WTC11 (cell line): ENCODE measurements at regions not wholly inside any gene's neighbourhood (a gene's known extent, or its start where the extent isn't known, plus 50 kb on each side); places are given as distances from the start of the nearest gene placed in this dataset.

Experiments
- ATAC-seq: fragments of 200-7000 bp; cut with Tn5 transposase; 2 replicates; pipeline ENCODE4 v1.10.0; 2021; ENCODE audit warnings: mild to moderate bottlenecking, moderate library complexity
- CTCF ChIA-PET: fragments of 300-600 bp; sonication (Branson Sonifier 250); formaldehyde crosslinking; loops from one replicate; lab custom pipeline; 2021; ENCODE audit warnings: antibody characterized with exemption; lab: Charles Lee
- POLR2A ChIA-PET: fragments of 350-600 bp; sonication (Branson Sonifier 250); formaldehyde crosslinking; loops from one replicate; lab custom pipeline; 2021; ENCODE audit warnings: antibody characterized with exemption; lab: Charles Lee
- DNase-seq: peaks from one replicate; pipeline ENCODE4 v3.0.0; 2021; ENCODE audit warnings: low spot score
- H3K27ac Mint-ChIP-seq: 2 replicates; pipeline ENCODE4 v1.8.0; 2021; ENCODE audit warnings: mixed read lengths
- H3K27me3 Mint-ChIP-seq: 2 replicates; pipeline ENCODE4 v1.8.0; 2021; ENCODE audit warnings: low read depth, mild to moderate bottlenecking, moderate library complexity, mixed read lengths
- H3K36me3 Mint-ChIP-seq: 2 replicates; pipeline ENCODE4 v1.8.0; 2021; ENCODE audit warnings: mixed read lengths
- H3K4me1 Mint-ChIP-seq: 2 replicates; pipeline ENCODE4 v1.8.0; 2022; ENCODE audit warnings: mixed read lengths
- H3K4me3 Mint-ChIP-seq: 2 replicates; pipeline ENCODE4 v1.8.0; 2021; ENCODE audit warnings: mild to moderate bottlenecking, moderate library complexity, mixed read lengths
- H3K9me3 Mint-ChIP-seq: 2 replicates; pipeline ENCODE4 v1.8.0; 2021; ENCODE audit warnings: mixed read lengths
- ESRRA ChIP-seq: sonication (generic); formaldehyde crosslinking; IDR thresholded peaks from 2 replicates; pipeline ENCODE4 v1.8.1; 2022; ENCODE audit warnings: mild to moderate bottlenecking, missing genetic modification reagents, borderline replicate concordance
- HMGA2 ChIP-seq: fragments of 250-450 bp; sonication (Bioruptor Pico); IDR thresholded peaks from 2 replicates; pipeline ENCODE4 v1.4.0; 2021; ENCODE audit warnings: mild to moderate bottlenecking, moderate library complexity
- IRF2 ChIP-seq: sonication (generic); formaldehyde crosslinking; IDR thresholded peaks from 2 replicates; pipeline ENCODE4 v1.8.0; 2022; ENCODE audit warnings: low read depth, missing genetic modification reagents, borderline replicate concordance
- MXD4 ChIP-seq: fragments of 250-450 bp; sonication (Bioruptor Pico); IDR thresholded peaks from 2 replicates; pipeline ENCODE4 v1.8.0; 2021; ENCODE audit warnings: mild to moderate bottlenecking, moderate library complexity, borderline replicate concordance
- MYBL2 ChIP-seq: sonication (generic); formaldehyde crosslinking; IDR thresholded peaks from 2 replicates; pipeline ENCODE4 v1.8.1; 2023; ENCODE audit warnings: mild to moderate bottlenecking, moderate library complexity, missing genetic modification reagents
- NFE2L1 ChIP-seq: sonication (generic); formaldehyde crosslinking; IDR thresholded peaks from 2 replicates; pipeline ENCODE4 v1.8.1; 2023; ENCODE audit warnings: missing genetic modification reagents
- NFYB ChIP-seq: sonication (generic); formaldehyde crosslinking; conservative IDR thresholded peaks from 2 replicates; pipeline ENCODE4 v1.8.0; 2022; ENCODE audit warnings: low read depth, missing genetic modification reagents
- NR1H2 ChIP-seq: sonication (generic); formaldehyde crosslinking; IDR thresholded peaks from 2 replicates; pipeline ENCODE4 v1.9.0; 2021; ENCODE audit warnings: mild to moderate bottlenecking, moderate library complexity, missing genetic modification reagents
- TP53 ChIP-seq: sonication (generic); formaldehyde crosslinking; IDR thresholded peaks from 2 replicates; pipeline ENCODE4 v1.8.1; 2023; ENCODE audit warnings: mild to moderate bottlenecking, missing genetic modification reagents
- ZNF138 ChIP-seq: sonication (generic); formaldehyde crosslinking; conservative IDR thresholded peaks from 2 replicates; pipeline ENCODE4 v1.8.1; 2022; ENCODE audit warnings: mild to moderate bottlenecking, moderate library complexity, missing genetic modification reagents
- ZNF219 ChIP-seq: sonication (generic); formaldehyde crosslinking; IDR thresholded peaks from 2 replicates; pipeline ENCODE4 v1.8.0; 2023; ENCODE audit warnings: missing genetic modification reagents, mild to moderate bottlenecking, borderline replicate concordance
- ZNF317 ChIP-seq: sonication (generic); formaldehyde crosslinking; IDR thresholded peaks from 2 replicates; pipeline ENCODE4 v1.8.1; 2023; ENCODE audit warnings: low read depth, mild to moderate bottlenecking, moderate library complexity, missing genetic modification reagents, borderline replicate concordance
- TF ChIP-seq, protein P1 (sequence below): sonication (generic); formaldehyde crosslinking; IDR thresholded peaks from 2 replicates; pipeline ENCODE4 v1.8.0; 2023; ENCODE audit warnings: missing genetic modification reagents, mild to moderate bottlenecking, borderline replicate concordance
- TF ChIP-seq, protein P2 (sequence below): fragments of 250-450 bp; sonication (Bioruptor Pico); IDR thresholded peaks from 2 replicates; pipeline ENCODE4 v1.9.0; 2021; ENCODE audit warnings: moderate library complexity, mild to moderate bottlenecking, inconsistent platforms, borderline replicate concordance
- TF ChIP-seq, protein P3 (sequence below): sonication (generic); formaldehyde crosslinking; IDR thresholded peaks from 2 replicates; pipeline ENCODE4 v1.8.1; 2022; ENCODE audit warnings: mild to moderate bottlenecking, missing genetic modification reagents, moderate library complexity, borderline replicate concordance
- TF ChIP-seq, protein P4 (sequence below): sonication (generic); formaldehyde crosslinking; IDR thresholded peaks from 2 replicates; pipeline ENCODE4 v1.8.1; 2023; ENCODE audit warnings: mild to moderate bottlenecking, missing genetic modification reagents, borderline replicate concordance
- TF ChIP-seq, protein P5 (sequence below): fragments of 250-450 bp; sonication (Bioruptor Pico); IDR thresholded peaks from 2 replicates; pipeline ENCODE4 v1.9.0; 2021; ENCODE audit warnings: mild to moderate bottlenecking, borderline replicate concordance

DNA sequence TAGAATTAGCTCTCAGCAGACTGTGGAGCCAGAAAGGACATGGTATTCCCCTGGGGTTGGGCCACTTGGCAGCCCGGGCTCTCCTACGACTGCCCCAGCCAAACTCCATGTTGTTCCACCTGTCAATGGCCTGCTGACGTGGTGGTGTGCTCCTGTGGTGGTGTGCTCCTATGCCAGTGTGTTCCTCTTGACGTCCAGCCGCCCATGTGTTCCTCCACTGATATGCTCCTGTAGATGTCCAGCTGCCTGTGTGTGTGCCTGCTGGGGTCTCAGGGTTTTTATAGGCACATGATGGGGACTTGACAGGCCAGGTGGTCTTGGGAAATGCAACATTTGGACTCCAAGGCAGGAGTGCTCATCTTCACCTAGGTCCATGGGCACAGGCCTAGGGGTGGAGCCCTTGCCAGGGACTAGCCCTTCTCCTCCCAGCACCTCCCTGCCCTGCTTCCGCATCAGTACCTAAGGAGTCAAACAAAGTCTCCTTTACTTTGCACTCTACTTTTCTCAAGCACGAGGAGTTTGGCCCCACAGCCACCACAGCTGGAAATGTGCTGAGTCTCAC, 133.5 kb downstream of the TINAG start:
- CTCF ChIA-PET, result no interaction called here
- H3K9me3 Mint-ChIP-seq, result peaks cover 6% of the 10 kb centered on the region
- TF ChIP-seq ZNF219, result no peak
- TF ChIP-seq NFE2L1 (CRISPR knock-in tag), result no peak
- no peak for TF ChIP-seq MYBL2

DNA sequence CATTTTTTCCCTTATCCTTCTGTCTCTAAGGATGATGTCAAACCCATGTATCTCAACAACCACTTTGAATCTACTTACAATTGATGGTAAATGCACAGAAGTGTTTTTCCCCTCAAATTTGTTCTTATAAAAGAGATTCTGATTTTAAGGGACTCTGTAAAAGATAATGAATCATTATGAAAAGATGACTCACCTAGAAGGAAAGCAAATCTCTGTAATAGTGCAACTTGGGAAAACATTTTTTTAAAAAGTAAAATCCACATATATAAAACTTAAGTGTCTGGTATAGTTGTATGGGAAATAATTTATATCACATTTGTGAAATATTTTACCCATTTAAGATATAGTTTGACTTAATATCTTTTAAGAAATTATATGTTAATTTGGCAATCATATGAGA, 137.0 kb downstream of the TINAG start:
- CTCF ChIA-PET, result no interaction called here
- ATAC-seq, result no peak
- TF ChIP-seq IRF2 (CRISPR knock-in tag) (no peak), ESRRA (no peak), ZNF317 (CRISPR knock-in tag) (no peak), ZNF138 (no peak), NR1H2 (CRISPR knock-in tag) (no peak), TP53 (no peak), MXD4 (CRISPR knock-in tag) (no peak), HMGA2 (CRISPR knock-in tag) (no peak), NFYB (CRISPR knock-in tag) (no peak)
- TF ChIP-seq, protein P1, sequence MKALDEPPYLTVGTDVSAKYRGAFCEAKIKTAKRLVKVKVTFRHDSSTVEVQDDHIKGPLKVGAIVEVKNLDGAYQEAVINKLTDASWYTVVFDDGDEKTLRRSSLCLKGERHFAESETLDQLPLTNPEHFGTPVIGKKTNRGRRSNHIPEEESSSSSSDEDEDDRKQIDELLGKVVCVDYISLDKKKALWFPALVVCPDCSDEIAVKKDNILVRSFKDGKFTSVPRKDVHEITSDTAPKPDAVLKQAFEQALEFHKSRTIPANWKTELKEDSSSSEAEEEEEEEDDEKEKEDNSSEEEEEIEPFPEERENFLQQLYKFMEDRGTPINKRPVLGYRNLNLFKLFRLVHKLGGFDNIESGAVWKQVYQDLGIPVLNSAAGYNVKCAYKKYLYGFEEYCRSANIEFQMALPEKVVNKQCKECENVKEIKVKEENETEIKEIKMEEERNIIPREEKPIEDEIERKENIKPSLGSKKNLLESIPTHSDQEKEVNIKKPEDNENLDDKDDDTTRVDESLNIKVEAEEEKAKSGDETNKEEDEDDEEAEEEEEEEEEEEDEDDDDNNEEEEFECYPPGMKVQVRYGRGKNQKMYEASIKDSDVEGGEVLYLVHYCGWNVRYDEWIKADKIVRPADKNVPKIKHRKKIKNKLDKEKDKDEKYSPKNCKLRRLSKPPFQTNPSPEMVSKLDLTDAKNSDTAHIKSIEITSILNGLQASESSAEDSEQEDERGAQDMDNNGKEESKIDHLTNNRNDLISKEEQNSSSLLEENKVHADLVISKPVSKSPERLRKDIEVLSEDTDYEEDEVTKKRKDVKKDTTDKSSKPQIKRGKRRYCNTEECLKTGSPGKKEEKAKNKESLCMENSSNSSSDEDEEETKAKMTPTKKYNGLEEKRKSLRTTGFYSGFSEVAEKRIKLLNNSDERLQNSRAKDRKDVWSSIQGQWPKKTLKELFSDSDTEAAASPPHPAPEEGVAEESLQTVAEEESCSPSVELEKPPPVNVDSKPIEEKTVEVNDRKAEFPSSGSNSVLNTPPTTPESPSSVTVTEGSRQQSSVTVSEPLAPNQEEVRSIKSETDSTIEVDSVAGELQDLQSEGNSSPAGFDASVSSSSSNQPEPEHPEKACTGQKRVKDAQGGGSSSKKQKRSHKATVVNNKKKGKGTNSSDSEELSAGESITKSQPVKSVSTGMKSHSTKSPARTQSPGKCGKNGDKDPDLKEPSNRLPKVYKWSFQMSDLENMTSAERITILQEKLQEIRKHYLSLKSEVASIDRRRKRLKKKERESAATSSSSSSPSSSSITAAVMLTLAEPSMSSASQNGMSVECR (CRISPR knock-in tag), result no peak
- TF ChIP-seq, protein P2, sequence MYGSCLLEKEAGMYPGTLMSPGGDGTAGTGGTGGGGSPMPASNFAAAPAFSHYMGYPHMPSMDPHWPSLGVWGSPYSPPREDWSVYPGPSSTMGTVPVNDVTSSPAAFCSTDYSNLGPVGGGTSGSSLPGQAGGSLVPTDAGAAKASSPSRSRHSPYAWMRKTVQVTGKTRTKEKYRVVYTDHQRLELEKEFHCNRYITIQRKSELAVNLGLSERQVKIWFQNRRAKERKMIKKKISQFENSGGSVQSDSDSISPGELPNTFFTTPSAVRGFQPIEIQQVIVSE (CRISPR knock-in tag), result no peak
- TF ChIP-seq, protein P3, sequence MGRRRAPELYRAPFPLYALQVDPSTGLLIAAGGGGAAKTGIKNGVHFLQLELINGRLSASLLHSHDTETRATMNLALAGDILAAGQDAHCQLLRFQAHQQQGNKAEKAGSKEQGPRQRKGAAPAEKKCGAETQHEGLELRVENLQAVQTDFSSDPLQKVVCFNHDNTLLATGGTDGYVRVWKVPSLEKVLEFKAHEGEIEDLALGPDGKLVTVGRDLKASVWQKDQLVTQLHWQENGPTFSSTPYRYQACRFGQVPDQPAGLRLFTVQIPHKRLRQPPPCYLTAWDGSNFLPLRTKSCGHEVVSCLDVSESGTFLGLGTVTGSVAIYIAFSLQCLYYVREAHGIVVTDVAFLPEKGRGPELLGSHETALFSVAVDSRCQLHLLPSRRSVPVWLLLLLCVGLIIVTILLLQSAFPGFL (CRISPR knock-in tag), result no peak
- TF ChIP-seq, protein P4, sequence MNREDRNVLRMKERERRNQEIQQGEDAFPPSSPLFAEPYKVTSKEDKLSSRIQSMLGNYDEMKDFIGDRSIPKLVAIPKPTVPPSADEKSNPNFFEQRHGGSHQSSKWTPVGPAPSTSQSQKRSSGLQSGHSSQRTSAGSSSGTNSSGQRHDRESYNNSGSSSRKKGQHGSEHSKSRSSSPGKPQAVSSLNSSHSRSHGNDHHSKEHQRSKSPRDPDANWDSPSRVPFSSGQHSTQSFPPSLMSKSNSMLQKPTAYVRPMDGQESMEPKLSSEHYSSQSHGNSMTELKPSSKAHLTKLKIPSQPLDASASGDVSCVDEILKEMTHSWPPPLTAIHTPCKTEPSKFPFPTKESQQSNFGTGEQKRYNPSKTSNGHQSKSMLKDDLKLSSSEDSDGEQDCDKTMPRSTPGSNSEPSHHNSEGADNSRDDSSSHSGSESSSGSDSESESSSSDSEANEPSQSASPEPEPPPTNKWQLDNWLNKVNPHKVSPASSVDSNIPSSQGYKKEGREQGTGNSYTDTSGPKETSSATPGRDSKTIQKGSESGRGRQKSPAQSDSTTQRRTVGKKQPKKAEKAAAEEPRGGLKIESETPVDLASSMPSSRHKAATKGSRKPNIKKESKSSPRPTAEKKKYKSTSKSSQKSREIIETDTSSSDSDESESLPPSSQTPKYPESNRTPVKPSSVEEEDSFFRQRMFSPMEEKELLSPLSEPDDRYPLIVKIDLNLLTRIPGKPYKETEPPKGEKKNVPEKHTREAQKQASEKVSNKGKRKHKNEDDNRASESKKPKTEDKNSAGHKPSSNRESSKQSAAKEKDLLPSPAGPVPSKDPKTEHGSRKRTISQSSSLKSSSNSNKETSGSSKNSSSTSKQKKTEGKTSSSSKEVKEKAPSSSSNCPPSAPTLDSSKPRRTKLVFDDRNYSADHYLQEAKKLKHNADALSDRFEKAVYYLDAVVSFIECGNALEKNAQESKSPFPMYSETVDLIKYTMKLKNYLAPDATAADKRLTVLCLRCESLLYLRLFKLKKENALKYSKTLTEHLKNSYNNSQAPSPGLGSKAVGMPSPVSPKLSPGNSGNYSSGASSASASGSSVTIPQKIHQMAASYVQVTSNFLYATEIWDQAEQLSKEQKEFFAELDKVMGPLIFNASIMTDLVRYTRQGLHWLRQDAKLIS (CRISPR knock-in tag), result no peak
- TF ChIP-seq, protein P5, sequence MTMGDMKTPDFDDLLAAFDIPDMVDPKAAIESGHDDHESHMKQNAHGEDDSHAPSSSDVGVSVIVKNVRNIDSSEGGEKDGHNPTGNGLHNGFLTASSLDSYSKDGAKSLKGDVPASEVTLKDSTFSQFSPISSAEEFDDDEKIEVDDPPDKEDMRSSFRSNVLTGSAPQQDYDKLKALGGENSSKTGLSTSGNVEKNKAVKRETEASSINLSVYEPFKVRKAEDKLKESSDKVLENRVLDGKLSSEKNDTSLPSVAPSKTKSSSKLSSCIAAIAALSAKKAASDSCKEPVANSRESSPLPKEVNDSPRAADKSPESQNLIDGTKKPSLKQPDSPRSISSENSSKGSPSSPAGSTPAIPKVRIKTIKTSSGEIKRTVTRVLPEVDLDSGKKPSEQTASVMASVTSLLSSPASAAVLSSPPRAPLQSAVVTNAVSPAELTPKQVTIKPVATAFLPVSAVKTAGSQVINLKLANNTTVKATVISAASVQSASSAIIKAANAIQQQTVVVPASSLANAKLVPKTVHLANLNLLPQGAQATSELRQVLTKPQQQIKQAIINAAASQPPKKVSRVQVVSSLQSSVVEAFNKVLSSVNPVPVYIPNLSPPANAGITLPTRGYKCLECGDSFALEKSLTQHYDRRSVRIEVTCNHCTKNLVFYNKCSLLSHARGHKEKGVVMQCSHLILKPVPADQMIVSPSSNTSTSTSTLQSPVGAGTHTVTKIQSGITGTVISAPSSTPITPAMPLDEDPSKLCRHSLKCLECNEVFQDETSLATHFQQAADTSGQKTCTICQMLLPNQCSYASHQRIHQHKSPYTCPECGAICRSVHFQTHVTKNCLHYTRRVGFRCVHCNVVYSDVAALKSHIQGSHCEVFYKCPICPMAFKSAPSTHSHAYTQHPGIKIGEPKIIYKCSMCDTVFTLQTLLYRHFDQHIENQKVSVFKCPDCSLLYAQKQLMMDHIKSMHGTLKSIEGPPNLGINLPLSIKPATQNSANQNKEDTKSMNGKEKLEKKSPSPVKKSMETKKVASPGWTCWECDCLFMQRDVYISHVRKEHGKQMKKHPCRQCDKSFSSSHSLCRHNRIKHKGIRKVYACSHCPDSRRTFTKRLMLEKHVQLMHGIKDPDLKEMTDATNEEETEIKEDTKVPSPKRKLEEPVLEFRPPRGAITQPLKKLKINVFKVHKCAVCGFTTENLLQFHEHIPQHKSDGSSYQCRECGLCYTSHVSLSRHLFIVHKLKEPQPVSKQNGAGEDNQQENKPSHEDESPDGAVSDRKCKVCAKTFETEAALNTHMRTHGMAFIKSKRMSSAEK (CRISPR knock-in tag), result no peak

More for the DNA sequence above, 133.5 kb downstream of the TINAG start:
- POLR2A ChIA-PET, result no interaction called here
- Mint-ChIP-seq H3K27me3 (no peaks in the 10 kb centered on the region), H3K27ac (no peak overlapping the region), H3K4me1 (no peaks in the 10 kb centered on the region), H3K36me3 (no peaks in the 10 kb centered on the region), H3K4me3 (no peak overlapping the region)
- no peak for ATAC-seq
- no peak for DNase-seq

More for the DNA sequence above, 137.0 kb downstream of the TINAG start:
- POLR2A ChIA-PET, result no interaction called here
- H3K27ac Mint-ChIP-seq, result no peak overlapping the region
- DNase-seq, result no peak
- H3K4me3 Mint-ChIP-seq, result no peak overlapping the region
- H3K4me1 Mint-ChIP-seq, result no peaks in the 10 kb centered on the region
- H3K9me3 Mint-ChIP-seq, result peaks cover 6% of the 10 kb centered on the region
- no peaks in the 10 kb centered on the region for H3K36me3 Mint-ChIP-seq
- H3K27me3 Mint-ChIP-seq, result no peaks in the 10 kb centered on the region
